Upper lobe of right lung (tissue), 1 donor: ENCODE measurements at regions not wholly inside any gene's neighbourhood (a gene's known extent, or its start where the extent isn't known, plus 50 kb on each side); places are given as distances from the start of the nearest gene placed in this dataset.

ENCODE experiments used
- ATAC-seq: fragments of 200-7000 bp; cut with Tn5 transposase; one replicate; pipeline ENCODE4 v1.9.1; 2020; ENCODE audit warnings: mild to moderate bottlenecking, moderate library complexity
- DNase-seq: peaks from one replicate; pipeline ENCODE4 v3.0.0-alpha.2; 2020
- H3K27ac ChIP-seq: fragments of 200-600 bp; one replicate; pipeline ENCODE4 v1.8.0; 2022
- H3K27me3 ChIP-seq: fragments of 200-600 bp; one replicate; pipeline ENCODE4 v1.8.0; 2022; ENCODE audit warnings: mild to moderate bottlenecking
- H3K36me3 ChIP-seq: fragments of 200-600 bp; one replicate; pipeline ENCODE4 v1.8.0; 2022
- H3K4me1 ChIP-seq: fragments of 200-600 bp; one replicate; pipeline ENCODE4 v1.8.0; 2022
- H3K4me3 ChIP-seq: fragments of 200-600 bp; one replicate; pipeline ENCODE4 v1.8.0; 2022; ENCODE audit warnings: mild to moderate bottlenecking
- H3K9me3 ChIP-seq: fragments of 200-600 bp; one replicate; pipeline ENCODE4 v1.8.0; 2022
- intact Hi-C: fragments of 100-400 bp; cut with DNase I; formaldehyde crosslinking; loops from one replicate; pipeline ENCODE4 v1.11.0; 2022
- TF ChIP-seq, protein P1 (sequence below): fragments of 200-600 bp; IDR thresholded peaks from one replicate; pipeline ENCODE4 v1.8.0; 2022; ENCODE audit warnings: antibody characterized with exemption
- donor health status: DM: no; HTN: yes; CAD: no; lungs with severe emphysema.

DNA sequence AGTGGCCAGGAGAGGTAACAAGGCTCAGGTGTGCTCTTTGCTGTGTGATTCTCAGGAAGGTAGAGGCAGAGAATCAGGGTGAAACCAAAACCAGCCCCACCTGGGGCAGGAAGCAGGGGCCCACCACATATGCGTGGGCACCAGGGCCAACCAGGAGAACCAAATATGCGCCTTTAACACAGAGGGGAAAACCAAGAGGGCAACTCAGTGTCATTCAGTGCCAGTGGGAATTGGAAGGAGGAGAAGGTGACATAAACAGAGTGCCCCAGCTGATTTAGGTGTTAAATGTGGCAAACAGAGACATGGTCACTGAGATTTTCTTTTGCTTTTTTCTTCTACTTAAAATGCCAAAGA is 106.8 kb upstream of the MAMLD1 start:
- ATAC-seq (no peak), DNase-seq (no peak)
- no peaks in the 10 kb centered on the region for H3K4me1 ChIP-seq
- H3K27ac ChIP-seq, result no peak overlapping the region
- H3K4me3 ChIP-seq, result no peak overlapping the region
- no peaks in the 10 kb centered on the region for H3K9me3 ChIP-seq
- H3K27me3 ChIP-seq, result no peaks in the 10 kb centered on the region
- no peaks in the 10 kb centered on the region for H3K36me3 ChIP-seq
- TF ChIP-seq, protein P1, sequence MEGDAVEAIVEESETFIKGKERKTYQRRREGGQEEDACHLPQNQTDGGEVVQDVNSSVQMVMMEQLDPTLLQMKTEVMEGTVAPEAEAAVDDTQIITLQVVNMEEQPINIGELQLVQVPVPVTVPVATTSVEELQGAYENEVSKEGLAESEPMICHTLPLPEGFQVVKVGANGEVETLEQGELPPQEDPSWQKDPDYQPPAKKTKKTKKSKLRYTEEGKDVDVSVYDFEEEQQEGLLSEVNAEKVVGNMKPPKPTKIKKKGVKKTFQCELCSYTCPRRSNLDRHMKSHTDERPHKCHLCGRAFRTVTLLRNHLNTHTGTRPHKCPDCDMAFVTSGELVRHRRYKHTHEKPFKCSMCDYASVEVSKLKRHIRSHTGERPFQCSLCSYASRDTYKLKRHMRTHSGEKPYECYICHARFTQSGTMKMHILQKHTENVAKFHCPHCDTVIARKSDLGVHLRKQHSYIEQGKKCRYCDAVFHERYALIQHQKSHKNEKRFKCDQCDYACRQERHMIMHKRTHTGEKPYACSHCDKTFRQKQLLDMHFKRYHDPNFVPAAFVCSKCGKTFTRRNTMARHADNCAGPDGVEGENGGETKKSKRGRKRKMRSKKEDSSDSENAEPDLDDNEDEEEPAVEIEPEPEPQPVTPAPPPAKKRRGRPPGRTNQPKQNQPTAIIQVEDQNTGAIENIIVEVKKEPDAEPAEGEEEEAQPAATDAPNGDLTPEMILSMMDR, result no peak
- intact Hi-C loops, result no loop called here

DNA sequence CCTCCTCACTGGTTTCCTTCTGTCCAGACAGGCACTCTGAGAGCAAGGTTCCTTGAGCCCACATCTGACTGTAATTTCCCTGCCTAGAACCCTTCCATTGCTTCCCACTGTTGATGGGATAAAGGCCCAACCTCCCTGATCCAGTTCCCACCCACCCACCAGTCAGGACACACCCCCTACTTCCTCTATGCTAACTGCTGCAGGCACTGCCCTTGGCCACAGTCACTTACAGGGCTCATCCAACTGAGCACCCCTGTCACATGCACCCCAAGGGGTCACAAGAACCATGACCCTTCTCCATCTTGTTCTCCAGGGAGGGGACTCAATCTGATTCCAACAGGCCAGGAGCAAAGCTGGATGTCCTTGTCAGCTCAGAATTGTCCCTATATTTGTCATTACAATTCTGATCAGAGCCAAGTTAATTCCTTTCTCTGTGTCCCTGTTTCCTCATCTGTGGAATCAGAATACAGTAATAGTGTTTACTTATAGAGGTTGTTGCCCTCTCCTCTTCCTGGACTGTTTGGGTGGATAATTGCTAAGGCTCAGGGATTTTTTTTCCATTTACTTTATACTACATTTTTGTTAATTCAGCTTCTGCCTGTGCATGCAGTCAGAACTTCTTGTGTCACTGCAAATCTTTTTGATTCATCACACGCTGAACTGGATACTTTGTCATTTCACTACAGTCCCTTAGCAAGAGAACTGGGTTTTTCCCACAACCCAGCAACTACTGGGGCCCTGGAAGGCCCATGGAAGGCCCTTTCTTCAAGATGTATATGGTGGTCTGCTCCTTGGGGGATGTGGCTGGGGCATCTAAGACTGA is 105.6 kb upstream of the MAMLD1 start:
- H3K4me1 ChIP-seq, result no peaks in the 10 kb centered on the region
- no peak for ATAC-seq
- intact Hi-C loops, result no loop called here
- H3K9me3 ChIP-seq, result no peaks in the 10 kb centered on the region
- H3K27ac ChIP-seq, result no peak overlapping the region
- H3K4me3 ChIP-seq, result no peak overlapping the region
- DNase-seq, result no peak
- TF ChIP-seq, protein P1, result no peak
- no peaks in the 10 kb centered on the region for H3K36me3 ChIP-seq
- H3K27me3 ChIP-seq, result no peaks in the 10 kb centered on the region

DNA sequence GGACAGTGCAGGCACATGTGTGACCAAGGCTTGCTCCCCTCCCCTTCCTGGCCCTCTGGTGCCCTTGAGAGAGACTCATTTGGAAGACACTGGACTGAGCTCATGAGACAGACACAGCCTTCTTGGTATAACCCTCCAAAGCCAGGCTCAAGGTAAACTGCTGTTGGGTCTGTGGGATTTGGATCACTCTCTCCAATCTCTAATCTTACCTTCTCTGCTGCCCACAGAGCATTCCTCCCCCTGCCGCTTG is 105.0 kb upstream of the MAMLD1 start:
- ATAC-seq, result no peak
- no peaks in the 10 kb centered on the region for H3K9me3 ChIP-seq
- no peaks in the 10 kb centered on the region for H3K4me1 ChIP-seq
- H3K27ac ChIP-seq, result no peak overlapping the region
- TF ChIP-seq, protein P1, result no peak
- intact Hi-C loops, result no loop called here
- DNase-seq, result no peak
- H3K27me3 ChIP-seq, result no peaks in the 10 kb centered on the region
- no peak overlapping the region for H3K4me3 ChIP-seq
- no peaks in the 10 kb centered on the region for H3K36me3 ChIP-seq

DNA sequence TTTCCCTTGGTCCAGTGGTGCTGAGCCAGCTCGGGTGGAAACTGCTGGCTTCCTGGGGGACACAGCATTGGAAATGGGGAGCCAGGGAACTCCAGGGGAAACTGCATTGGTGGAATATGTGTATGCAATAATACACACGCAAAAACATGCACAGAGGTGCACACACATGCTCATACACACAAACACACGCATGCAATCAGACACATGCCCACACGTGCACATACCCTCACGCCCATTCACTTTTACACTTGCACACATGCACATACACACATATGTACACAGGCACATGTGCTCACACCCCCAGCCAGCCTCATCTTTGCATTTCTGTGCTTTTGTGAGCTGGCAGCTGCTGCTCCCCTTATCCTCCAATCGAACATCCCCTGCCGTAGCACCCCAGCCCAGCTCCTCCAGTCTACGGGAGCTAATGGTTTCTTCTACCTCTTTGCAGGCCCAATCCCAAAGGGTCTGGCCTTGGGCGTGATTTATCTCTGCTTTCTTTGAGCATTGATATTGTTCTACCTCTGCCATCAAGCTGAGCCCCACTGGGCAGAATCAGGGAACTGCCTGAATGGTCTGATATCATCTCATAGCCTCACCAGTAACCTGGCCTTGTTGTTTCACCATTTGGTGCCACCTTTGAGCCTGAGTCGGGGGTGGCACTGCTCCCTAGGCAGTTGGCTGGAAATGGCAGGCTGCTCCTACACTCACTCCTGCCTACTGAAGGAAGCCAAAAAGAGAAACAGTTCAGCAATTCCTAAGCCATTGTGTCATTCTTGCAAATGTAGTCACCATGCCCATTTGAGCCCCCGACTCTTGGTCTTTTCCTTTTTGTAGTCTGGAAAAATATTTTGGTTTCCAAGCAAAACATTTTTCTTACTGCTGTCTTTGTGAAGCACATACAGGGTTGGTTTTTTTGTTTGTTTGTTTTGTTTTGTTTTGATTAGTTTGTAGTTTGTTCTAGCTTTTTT is 104.4 kb upstream of the MAMLD1 start:
- Histone ChIP-seq H3K4me1 (no peaks in the 10 kb centered on the region), H3K9me3 (no peaks in the 10 kb centered on the region), H3K27me3 (no peaks in the 10 kb centered on the region), H3K27ac (no peak overlapping the region), H3K4me3 (no peak overlapping the region), H3K36me3 (no peaks in the 10 kb centered on the region)
- DNase-seq (no peak), ATAC-seq (no peak)
- intact Hi-C loops, result no loop called here
- TF ChIP-seq, protein P1, result no peak

DNA sequence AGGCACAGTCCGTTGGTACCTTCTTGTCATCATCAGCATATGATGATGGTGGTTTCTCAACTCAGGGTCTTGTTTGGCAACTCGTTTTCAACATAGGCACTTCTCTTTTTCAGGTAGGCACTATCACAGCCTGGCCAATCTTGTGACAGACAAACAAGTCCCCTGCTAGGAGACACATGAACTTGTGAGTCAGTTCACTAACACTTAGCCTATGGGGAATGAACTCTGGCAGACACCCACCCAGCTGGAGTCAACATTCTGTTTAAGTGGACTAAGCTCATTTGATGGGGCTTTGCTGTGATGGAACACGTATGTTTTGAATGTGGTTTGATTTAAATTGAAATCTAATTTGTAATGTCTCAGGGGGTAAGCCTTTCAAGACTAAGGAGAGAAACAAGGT is 100.7 kb upstream of the MAMLD1 start:
- no peaks in the 10 kb centered on the region for H3K27me3 ChIP-seq
- no peaks in the 10 kb centered on the region for H3K9me3 ChIP-seq
- H3K4me3 ChIP-seq, result no peak overlapping the region
- H3K36me3 ChIP-seq, result no peaks in the 10 kb centered on the region
- H3K27ac ChIP-seq, result no peak overlapping the region
- no peaks in the 10 kb centered on the region for H3K4me1 ChIP-seq
- no peak for ATAC-seq
- TF ChIP-seq, protein P1, result no peak
- no peak for DNase-seq
- intact Hi-C loops, result no loop called here
